GM19463 (cell line): ENCODE measurements at regions not wholly inside any gene's neighbourhood (a gene's known extent, or its start where the extent isn't known, plus 50 kb on each side); places are given as distances from the start of the nearest gene placed in this dataset.
"Not testable (repeated sequence)": the region's sequence is repeated elsewhere in the genome, so short reads cannot be mapped to it uniquely, and the experiment has no call there.

Source experiments
- ATAC-seq: cut with Tn5 transposase; IDR thresholded peaks from one replicate; pipeline ENCODE4 v1.9.1; 2021; ENCODE audit warnings: mild to moderate bottlenecking, moderate library complexity; ENCODE audit not compliant: unreplicated experiment

DNA sequence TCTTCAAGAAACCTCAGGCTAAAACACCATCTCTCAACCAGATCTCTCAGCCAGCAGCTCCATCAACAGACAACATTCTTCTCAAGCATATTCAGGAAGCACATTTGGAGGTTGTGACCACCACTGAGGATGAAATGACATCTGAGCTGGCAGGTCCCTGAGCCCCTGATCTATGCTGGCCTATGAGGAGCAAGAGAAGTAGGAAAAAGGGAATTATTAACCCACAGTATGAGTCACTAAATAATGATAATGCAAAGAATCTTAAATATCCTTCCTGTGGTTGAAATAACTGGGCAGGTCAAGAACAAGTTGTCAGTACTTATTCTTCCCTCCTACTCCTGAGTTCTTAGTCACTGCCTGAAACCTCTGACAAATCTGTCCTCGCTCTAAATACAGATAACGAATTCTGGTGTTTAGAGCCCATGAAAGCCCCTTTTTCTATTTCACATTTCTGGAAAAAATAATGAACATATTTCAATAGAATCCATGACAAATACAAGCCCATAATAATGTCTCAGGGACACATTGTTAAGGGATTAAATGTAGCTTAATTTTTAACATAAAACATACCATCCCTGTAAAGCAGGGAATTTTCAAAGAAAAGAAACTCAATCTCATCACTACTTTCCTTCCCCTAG lies 225.8 kb upstream of the IRS2 start:
- ATAC-seq = peak; percentile 56

DNA sequence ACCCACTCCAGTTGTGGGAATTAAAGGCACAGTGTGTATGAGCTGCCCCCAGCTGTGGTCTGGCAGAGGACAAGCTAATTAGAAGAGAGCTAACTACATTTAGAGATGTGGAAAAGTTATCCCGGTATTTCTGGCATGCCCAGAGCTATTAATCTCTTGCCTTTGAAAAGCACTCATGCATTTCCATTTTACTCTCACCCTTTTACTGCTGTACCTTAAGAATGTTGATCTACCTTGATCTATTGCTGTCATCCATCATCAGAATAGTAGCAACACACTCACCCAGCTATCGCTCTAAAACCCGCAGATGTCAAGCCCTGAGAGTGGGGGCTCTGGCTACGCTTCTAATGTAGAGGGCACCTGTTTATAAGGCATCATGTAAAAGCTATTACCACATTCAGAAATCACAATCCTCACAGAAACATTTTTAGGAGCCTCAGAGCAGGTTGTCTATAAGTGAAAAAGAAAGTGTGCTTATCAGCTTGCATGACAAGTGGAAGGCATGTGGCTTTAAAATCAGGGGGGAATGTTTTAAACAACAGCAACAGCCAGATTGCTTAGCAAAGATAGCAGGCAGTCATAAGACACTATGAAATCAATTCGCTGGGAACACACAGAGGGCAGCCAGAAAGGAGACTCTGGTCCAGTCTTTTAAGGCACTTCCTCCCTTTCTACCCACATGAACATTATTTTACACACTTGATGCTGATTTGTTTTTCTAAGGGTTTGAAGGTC lies 224.2 kb upstream of the IRS2 start:
- ATAC-seq = no peak

DNA sequence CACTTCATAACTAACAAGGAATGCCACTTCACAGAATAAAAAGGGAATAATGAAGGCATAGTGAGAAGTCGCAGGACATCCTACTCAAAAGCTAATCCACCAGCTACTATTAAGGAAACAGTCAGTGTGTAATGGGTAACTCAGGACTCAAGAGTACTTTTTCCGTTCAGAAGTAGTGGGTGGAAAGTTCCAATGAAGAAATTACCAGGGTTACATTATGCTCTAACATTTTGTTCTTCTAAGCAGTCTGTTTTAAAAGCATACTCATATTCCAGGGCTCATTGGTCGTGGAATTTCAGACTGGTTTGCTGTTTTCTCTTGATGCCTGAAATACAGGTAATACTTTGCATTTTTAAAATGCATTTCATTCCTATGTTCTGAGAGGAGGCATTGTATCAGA lies 222.4 kb upstream of the IRS2 start:
- no peak for ATAC-seq

DNA sequence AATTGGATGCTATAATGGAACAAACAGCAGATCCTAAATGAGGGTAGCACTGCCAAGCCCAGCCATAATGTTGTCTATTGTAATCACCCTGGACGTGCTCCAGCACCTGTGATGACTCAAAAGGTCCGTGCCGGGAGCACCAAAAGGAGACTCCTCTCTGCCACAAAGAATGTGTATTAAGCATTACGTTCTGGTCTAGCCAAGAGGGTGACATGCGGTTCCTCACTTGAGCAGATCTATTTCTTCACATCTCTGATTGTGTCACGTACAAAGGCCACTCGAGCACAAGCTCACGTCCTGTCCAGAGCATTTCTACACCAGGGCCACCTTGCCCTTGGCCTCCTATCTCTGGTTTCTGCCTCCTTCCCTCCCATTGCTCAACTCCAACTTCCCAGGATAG lies 219.9 kb upstream of the IRS2 start:
- no peak for ATAC-seq

DNA sequence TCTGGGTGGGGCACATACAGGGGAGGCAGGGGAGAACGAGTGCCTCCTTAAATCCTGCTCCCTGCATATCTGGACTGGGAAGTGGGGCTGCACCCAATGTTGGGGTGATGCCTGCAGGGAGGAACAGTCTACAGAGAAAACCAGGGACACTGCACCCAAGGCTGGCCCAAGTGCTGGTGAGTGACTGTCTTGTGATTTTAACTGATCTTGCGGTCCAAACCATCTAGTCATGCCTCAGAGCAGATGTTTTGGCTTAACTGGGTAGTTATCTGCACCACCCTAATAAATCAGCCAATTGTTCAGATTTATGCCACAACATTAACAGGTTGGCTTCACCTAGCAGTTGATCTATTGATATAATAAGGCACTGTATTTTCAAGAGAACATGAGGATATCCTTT lies 219.2 kb upstream of the IRS2 start:
- no peak for ATAC-seq

DNA sequence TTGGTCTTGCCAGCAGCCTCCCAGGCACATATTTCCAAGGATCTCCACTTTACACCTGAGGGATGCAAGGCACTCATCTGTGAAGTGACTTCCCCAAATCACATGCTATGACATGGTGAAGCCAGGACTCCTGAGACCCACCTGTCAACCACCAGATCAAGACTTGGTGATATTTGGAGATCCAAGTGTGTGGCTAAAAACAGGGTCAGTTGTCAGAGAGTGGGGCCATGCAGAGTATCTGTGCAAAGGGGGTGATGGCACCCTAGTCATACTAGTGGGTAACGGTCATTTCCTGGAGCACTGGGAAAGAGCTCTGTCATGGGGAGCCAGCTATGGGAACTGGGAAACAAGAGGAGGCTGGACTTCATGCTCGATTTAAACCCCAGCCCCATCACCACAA lies 218.4 kb upstream of the IRS2 start:
- ATAC-seq = no peak

DNA sequence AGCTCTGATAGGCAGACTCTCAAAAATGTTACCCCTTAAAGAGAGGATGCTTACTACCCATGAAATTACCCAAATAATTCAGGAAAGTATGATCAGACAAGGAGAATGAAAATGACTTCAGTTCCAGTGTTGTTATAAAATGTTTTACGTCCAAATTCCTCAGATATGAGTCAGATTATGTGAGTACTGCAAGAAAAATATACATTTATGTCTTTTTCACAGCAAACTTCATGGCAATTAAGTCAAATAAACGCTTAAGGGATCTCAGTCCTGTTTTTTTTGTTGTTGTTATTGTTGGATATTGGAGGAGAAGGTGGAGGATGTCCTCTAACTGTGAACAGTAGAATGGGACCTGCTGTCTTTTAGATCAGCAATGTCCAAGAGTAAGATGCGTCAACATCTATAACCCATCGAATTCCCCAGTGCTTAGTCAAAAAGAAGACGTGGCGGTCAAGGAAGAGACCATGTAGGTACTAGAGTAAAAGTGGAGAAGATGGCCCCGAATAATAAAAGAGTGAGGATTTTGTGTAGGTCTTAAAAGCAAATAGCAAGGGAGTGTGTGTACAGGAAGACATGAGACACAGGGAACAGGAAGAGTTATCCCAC lies 215.4 kb upstream of the IRS2 start:
- ATAC-seq = no peak

DNA sequence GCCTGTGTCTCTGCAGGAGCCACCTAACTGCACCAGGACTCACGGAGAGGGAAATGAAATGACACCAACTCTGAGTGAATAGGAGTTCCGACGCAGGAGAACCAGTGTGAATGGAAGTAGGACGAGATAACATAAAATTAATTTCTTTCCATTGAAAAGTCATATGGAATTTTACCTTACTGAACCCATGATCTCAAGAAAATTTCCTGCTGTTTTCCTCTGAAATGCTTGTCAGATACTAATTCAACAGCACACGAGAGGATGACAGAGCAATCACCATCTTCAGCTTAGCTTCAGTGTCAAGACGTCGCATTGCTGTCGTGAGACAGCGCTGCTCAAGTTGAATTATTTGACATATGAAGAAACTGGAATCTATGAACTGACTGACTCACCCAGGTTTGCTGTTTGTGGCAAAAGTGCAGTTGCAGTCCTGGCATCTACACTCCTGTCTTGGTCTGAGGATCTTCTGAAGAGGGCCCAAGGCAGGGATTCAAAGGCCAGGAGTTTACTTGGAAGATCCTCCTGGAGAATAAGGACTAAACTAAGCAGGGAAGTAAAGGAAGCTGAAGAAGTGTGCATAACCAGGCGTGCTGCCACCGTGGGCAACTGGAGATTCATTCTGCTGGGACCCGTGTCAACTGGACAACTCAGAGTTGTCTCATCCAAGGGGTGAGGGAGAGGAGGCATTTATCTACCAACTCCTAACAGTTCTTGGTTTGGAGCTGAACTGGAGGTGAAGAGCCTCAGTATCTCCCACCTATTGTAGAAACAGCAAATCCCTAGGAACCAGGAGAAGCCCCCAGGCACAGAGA lies 214.4 kb upstream of the IRS2 start:
- no peak for ATAC-seq

DNA sequence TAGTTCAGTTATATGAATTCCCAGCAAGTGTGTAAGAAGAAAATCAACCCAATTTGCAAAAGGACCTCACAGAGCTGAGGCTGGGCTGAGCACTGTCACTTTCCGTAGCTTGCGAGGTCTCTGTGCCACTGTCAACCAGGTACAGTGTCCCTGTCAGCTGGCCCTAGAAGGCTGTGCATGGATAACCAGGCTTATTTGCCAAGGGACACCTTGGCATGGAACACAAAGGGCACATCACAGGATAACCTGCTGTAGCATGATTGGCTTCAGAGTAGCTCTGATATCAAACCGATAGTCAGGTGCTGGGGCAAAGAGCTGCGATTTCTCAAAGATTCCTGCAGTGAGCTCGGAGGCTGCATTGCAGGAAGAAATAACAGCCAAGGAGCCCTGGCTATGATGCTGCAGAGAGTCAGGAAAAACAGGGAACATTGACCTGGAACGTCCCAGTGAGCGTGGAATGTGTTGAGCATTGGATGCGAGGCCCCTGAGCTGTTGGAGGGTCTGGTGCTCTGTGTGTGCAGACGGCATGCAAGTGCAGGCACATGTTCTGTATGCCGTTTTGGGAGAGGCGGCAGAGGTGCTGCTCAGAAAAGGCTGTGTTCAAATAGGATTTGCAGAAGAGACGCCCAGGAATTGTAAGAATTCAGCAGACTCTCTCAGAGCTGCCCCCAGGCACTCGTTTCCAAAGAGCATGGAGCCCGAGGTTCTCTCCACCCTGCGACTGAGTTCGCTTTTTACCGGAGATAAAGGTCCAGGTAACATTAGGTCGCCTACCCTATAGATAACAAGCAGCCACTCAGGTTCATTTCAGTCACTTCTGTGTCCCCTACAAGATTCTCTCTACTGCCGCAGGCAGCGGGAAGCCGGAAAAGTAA lies 213.5 kb upstream of the IRS2 start:
- ATAC-seq = no peak

DNA sequence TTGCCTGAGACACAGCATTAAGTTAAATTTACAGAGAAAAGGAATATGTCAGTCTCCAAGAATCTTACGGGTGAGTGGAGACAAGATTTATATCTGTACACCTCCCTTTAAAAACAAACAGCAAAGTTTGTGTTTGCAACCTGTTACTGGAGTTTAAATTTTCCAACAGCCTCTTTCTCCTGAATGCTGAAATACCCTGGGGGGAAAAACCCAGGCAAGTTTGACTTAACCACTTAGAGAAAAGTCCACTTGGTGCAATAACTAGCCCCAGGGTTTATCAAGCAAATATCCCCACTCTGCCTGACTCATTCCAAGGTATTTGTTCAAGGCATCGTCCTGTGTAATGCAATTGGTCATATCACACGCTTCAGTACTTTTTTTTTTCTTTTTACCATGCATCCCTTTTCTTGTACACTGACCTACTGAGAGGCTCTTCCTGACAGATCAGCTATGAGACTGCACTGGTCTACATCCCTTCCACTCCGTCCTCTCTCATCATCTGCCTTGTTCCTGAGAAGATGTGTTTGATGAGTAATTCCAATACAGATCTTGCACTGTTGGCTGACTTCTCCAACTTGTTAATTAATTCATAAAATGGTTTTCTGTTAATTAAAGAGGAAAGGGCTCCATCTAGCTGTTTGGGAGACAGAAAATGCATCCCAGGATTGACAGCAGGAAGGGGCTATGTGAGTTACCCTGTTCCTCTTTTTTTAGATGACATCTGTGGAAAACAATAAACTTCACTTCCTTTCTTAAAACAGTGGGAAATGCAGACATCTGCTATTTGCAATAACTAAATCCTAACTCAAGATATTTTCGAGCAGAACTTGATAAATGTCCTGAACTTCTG lies 212.5 kb upstream of the IRS2 start:
- no peak for ATAC-seq

DNA sequence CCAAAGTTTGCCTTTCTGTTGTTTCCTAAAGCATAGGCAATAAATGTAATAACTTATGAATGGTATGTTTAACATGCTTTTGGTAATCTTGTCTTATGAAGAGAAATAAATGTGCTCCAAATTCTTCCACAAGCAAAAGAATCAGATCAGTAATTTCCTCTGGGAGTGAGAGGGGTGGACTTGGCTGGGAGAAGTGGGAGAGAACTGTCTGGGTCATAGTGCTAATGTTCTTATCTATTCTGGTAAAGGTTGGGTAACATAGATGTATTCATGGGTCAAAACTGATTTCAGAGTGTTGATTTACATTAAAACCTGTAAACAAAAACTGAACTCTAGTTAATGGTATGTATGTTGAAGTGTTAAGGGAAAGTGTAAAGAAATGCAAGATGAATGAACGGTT lies 211.7 kb upstream of the IRS2 start:
- no peak for ATAC-seq

DNA sequence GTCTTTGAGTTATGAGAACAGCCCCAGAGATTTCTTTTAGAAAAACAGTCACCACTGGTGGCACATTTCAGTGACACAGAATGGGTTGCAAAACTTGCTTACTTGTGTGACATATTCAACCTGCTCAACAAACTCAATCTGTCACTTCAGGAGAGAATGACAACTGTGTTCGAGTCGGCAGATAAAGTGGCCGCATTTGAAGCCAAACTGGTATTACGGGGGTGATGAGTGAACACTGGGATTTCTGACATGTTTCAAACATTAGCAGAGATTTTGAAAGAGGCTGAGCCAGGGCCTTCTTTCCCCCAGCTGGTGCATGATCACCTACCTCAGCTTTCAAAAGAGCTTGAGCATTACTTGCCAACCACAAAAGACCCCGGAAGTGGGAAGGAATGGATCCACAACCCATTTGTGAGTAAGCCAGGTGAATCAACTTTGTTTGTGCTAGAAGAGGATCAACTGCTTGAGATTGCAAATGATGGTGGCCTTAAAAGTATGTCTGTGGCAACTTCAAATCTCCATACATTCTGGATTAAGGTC lies 210.7 kb upstream of the IRS2 start:
- ATAC-seq = not testable (repeated sequence)

DNA sequence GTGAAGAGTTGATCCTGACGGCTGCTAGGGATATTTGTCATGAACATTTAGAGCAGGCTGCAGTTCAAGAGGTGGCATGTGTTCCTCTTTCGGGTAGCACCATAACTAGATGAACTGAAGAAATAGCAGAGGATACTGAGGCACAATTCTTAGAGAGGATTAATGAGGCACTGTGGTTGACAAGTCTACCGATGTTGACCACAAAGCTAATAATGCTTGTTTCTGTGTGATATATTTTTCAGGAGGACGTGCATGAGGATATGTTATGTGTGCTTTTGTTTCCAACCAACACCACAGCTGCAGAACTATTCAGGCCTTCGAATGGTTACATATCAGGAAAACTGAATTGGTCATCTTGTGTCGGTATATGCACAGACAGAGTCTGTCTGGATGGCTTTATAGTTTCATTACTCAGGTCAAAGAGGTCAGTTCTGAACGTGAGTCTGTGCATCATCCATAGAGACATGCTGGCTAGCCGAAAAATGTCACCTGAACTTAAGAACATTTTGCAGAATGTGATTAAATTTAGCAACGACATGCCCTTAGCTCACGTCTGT lies 210.1 kb upstream of the IRS2 start:
- no peak for ATAC-seq

DNA sequence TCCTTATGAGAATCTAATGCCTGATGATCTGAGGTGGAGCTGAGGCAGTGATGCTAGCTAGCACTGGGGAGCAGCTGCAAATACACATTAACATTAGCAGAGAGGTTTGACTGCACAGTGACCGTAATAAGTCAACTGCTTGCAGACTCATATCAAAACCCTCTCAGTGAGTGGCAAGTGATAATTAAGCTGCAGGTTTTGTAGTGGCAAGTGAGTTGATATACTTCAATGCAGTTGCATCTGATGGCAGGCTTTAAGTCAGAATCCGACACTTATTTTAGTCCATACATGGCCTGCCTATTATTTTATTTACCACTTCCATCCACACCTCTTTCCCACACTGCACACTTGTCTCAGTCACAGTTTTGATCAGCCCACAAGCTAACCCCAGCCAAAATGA lies 209.2 kb upstream of the IRS2 start:
- no peak for ATAC-seq

DNA sequence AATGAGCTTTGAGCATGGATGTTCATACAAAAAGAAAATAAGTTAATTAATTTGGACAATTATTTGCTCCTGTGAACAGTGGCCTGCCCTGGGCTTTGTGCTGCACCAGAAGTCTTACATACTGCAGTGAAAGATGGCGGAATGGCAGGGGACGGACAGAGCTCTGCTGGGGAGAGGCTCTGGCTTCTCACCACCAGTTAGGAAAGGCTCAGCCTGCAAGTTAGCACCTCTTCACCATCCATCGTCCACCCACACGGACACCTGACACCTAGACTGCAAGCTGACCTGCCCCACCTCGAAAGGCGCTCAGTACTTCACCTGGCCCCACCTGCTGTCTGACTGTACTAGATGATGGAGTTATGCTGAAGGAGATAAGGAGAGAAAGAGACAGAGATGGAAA lies 203.9 kb upstream of the IRS2 start:
- no peak for ATAC-seq

DNA sequence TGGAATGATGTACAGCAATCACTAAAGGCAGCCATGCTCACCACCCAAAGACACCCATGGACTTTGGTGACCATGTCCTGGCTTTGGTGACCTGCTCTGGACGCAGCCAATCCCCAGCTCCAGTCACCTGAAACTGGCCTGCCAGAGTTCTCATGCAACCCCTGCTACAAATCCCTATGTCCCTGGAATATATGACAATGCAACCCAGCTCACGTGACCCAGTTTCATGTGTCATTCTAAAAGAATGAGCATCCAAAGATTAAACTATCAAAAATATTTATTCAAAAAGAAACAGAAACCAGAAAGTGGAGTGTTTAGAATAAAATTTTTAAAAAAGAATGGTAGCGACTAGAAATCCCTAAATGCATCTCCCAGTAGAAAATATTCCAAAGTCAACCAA lies 203.3 kb upstream of the IRS2 start:
- ATAC-seq = no peak

DNA sequence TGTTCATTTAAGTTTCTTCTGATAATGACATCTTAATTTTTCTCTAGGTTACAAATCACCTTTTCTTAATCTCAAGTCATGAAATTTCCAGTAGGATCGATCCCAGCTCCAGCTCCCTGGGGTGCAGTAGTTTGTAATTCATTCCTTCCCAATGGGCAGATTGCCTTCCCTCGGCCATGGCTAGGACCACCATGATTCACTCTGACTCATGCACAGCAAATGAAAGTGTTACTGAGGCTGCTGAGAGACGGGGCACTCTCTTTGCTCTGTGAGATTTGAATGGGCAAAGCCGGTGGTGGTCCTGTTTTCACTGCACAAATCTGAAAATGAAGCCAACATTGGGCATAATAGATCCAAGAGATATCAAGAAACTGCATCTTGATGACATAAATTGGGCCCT lies 202.8 kb upstream of the IRS2 start:
- no peak for ATAC-seq

DNA sequence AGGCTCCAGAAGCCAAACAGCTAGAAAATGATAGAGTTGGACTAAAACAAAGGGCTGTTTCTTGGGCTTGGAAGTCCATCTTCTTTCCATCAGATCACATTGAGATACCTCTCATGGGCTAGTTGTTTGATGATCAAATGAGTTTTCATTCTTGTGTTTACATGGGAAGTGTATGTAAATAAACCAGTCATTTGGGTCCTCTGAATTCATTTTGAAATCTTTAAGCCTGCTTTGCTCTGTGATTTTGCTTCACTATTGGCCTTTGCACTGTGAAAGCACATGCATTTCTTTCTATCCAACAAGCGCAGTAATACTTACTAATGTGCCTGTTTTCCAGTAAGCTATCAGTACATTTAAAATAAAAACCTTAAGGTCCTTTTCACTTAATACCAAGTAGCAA lies 200.5 kb upstream of the IRS2 start:
- no peak for ATAC-seq

DNA sequence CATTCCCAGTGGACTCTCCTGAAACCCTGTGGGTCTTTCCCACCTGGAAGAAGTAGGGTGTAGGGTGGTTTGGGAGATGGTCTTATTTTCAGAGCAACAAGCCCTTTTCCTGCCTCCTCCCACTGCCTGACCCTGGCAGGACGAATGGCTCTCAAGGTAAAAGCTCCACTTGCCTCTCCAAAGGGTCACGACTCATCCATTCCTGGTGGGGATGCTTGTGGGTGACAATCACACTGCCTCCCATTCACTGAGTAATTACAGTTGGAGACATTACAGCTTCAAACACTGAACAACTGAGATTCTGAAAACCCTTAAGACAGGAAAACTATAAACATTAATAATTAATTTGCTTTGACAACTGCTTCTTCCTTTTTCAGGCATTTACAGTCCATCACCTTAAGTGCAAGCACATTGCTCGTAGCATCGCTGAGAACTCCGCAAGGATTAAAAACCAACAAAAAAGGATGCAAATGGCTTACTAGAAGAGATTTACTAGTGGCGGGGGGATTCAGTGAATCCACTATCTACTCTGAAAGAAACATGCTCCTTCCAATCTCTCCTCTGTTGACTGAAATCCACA lies 199.6 kb upstream of the IRS2 start:
- ATAC-seq = no peak
